ENCODE measurements at regions not wholly inside any gene's neighbourhood (a gene's known extent, or its start where the extent isn't known, plus 50 kb on each side); places are given as distances from the start of the nearest gene placed in this dataset.

DNA sequence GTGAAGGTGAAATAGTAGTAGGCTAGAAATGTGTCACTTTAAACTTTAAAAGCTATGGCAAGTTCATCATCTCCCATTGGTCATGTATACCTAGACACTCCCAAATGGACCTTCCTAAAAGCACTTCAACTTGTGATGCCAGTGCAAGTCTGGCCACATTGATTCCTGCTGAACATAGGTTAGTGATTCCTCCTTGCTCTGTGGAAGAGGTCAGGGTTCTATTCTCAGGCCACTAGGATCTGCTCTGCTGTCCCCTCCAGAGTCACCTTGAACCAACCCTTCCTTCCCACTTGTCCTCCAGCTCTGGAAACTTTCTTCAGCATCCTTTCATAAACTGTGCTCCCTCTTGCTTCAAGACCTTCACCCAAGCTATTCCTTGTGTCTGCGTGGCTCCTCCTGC lies 301.7 kb downstream of the RPLP1 start:
- H3K9ac ChIP-seq (ENCODE audit: low read length in 5 of 5): no peak overlapping the region
- H3K9me3 ChIP-seq (ENCODE audit: control insufficient read depth in 5 of 5, low read length in 5 of 5): peaks cover 0 to 3% (median 0%) of the 10 kb centered on the region in 5 donors
- H3K36me3 ChIP-seq (ENCODE audit: control insufficient read depth in 5 of 5, insufficient read depth in 5 of 5, low read length in 5 of 5): no peaks in the 10 kb centered on the region
- peaks cover 0 to 5% (median 0%) of the 10 kb centered on the region in 5 donors for H3K27me3 ChIP-seq (ENCODE audit: control insufficient read depth in 5 of 5, insufficient read depth in 4 of 5, low read length in 5 of 5)
- peaks cover 0 to 15% (median 3%) of the 10 kb centered on the region in 5 donors for H3K4me1 ChIP-seq (ENCODE audit: control insufficient read depth in 5 of 5, insufficient read depth in 5 of 5, low read length in 5 of 5)
- no peak overlapping the region for H3K27ac ChIP-seq (ENCODE audit: low read depth, low read length)
- H3K4me3 ChIP-seq (ENCODE audit: low read depth in 1 of 5, low read length in 5 of 5): no peak overlapping the region

GRCh38 chr15:69755551-69756310 lies 303.1 kb downstream of the RPLP1 start:
- no peaks in the 10 kb centered on the region for H3K9me3 ChIP-seq (ENCODE audit: control insufficient read depth in 5 of 5, low read length in 5 of 5)

DNA sequence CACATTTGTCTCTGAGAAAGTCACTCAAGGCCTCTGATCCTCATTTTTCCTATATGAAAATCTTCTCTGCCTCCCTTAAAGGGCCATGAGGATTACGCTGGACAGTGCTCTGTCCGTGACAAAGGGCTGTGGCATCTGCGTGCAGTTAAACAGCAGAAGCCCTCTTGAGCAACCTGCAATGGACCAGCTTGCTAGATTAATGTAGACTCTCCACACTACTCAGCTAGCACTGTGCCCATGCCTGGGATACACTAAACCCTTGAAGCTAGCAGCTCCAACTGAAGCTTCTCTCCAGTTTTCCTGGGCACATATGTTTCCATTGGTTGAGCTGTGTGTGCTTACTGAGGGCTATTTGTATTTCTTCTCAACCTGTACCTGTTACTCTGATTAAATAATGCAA lies 303.8 kb downstream of the RPLP1 start:
- H3K4me3 ChIP-seq (ENCODE audit: low read depth in 1 of 5, low read length in 5 of 5): no peak overlapping the region
- no peak overlapping the region for H3K9ac ChIP-seq (ENCODE audit: low read length in 5 of 5)
- peaks cover 0 to 3% (median 0%) of the 10 kb centered on the region in 5 donors for H3K27me3 ChIP-seq (ENCODE audit: control insufficient read depth in 5 of 5, insufficient read depth in 4 of 5, low read length in 5 of 5)
- peaks cover 0 to 27% (median 13%) of the 10 kb centered on the region in 5 donors for H3K4me1 ChIP-seq (ENCODE audit: control insufficient read depth in 5 of 5, insufficient read depth in 5 of 5, low read length in 5 of 5)
- no peaks in the 10 kb centered on the region for H3K36me3 ChIP-seq (ENCODE audit: control insufficient read depth in 5 of 5, insufficient read depth in 5 of 5, low read length in 5 of 5)
- no peaks in the 10 kb centered on the region for H3K9me3 ChIP-seq (ENCODE audit: control insufficient read depth in 5 of 5, low read length in 5 of 5)
- H3K27ac ChIP-seq (ENCODE audit: low read depth, low read length): no peak overlapping the region

More at GRCh38 chr15:69755551-69756310, 303.1 kb downstream of the RPLP1 start:
- no peak overlapping the region for H3K9ac ChIP-seq (ENCODE audit: low read length in 5 of 5)
- peaks cover 0 to 22% (median 10%) of the 10 kb centered on the region in 5 donors for H3K4me1 ChIP-seq (ENCODE audit: control insufficient read depth in 5 of 5, insufficient read depth in 5 of 5, low read length in 5 of 5)
- peaks cover 0 to 5% (median 0%) of the 10 kb centered on the region in 5 donors for H3K27me3 ChIP-seq (ENCODE audit: control insufficient read depth in 5 of 5, insufficient read depth in 4 of 5, low read length in 5 of 5)
- no peak overlapping the region for H3K4me3 ChIP-seq (ENCODE audit: low read depth in 1 of 5, low read length in 5 of 5)
- H3K27ac ChIP-seq (ENCODE audit: low read depth, low read length): no peak overlapping the region
- no peaks in the 10 kb centered on the region for H3K36me3 ChIP-seq (ENCODE audit: control insufficient read depth in 5 of 5, insufficient read depth in 5 of 5, low read length in 5 of 5)

DNA sequence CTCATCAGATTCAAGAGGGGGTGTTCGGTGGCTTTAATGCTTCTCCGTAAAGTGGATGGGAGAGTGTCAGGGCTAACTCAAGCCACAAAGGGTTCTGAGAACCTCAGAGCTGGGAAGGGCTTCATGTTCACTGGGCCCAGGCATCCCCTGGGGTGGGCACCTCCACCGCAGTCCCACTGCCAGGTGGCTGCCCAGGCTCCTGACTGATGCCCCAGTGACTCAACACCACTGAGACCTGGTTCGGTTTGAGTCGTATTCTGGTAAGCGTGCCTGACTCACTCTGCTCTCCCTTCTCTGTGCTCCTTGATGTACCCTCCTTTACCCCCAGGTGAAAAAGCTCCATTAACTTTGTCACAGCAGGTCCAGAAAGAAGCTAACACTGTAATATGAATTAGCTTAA lies 304.6 kb downstream of the RPLP1 start:
- peaks cover 0 to 3% (median 0%) of the 10 kb centered on the region in 5 donors for H3K27me3 ChIP-seq (ENCODE audit: control insufficient read depth in 5 of 5, insufficient read depth in 4 of 5, low read length in 5 of 5)
- H3K36me3 ChIP-seq (ENCODE audit: control insufficient read depth in 5 of 5, insufficient read depth in 5 of 5, low read length in 5 of 5): no peaks in the 10 kb centered on the region
- H3K9me3 ChIP-seq (ENCODE audit: control insufficient read depth in 5 of 5, low read length in 5 of 5): no peaks in the 10 kb centered on the region
- no peak overlapping the region for H3K4me3 ChIP-seq (ENCODE audit: low read depth in 1 of 5, low read length in 5 of 5)
- H3K27ac ChIP-seq (ENCODE audit: low read depth, low read length): no peak overlapping the region
- peaks cover 0 to 27% (median 13%) of the 10 kb centered on the region in 5 donors for H3K4me1 ChIP-seq (ENCODE audit: control insufficient read depth in 5 of 5, insufficient read depth in 5 of 5, low read length in 5 of 5)
- H3K9ac ChIP-seq (ENCODE audit: low read length in 5 of 5): no peak overlapping the region

- peaks cover 0 to 27% (median 13%) of the 10 kb centered on the region in 5 donors for H3K4me1 ChIP-seq (ENCODE audit: control insufficient read depth in 5 of 5, insufficient read depth in 5 of 5, low read length in 5 of 5)
- H3K36me3 ChIP-seq (ENCODE audit: control insufficient read depth in 5 of 5, insufficient read depth in 5 of 5, low read length in 5 of 5): no peaks in the 10 kb centered on the region
- no peak overlapping the region for H3K4me3 ChIP-seq (ENCODE audit: low read depth in 1 of 5, low read length in 5 of 5)
- no peaks in the 10 kb centered on the region for H3K9me3 ChIP-seq (ENCODE audit: control insufficient read depth in 5 of 5, low read length in 5 of 5)
- H3K27me3 ChIP-seq (ENCODE audit: control insufficient read depth in 5 of 5, insufficient read depth in 4 of 5, low read length in 5 of 5): peaks cover 0 to 3% (median 0%) of the 10 kb centered on the region in 5 donors
- H3K27ac ChIP-seq (ENCODE audit: low read depth, low read length): no peak overlapping the region
- no peak overlapping the region for H3K9ac ChIP-seq (ENCODE audit: low read length in 5 of 5)
Observed at GRCh38 chr15:69758291-69758771, 305.7 kb downstream of the RPLP1 start.

GRCh38 chr15:69758810-69759790 lies 306.5 kb downstream of the RPLP1 start:
- no peak overlapping the region for H3K9ac ChIP-seq (ENCODE audit: low read length in 5 of 5)
- no peak overlapping the region for H3K4me3 ChIP-seq (ENCODE audit: low read depth in 1 of 5, low read length in 5 of 5)
- H3K27me3 ChIP-seq (ENCODE audit: control insufficient read depth in 5 of 5, insufficient read depth in 4 of 5, low read length in 5 of 5): peaks cover 0 to 3% (median 0%) of the 10 kb centered on the region in 5 donors
- no peaks in the 10 kb centered on the region for H3K9me3 ChIP-seq (ENCODE audit: control insufficient read depth in 5 of 5, low read length in 5 of 5)
- no peaks in the 10 kb centered on the region for H3K36me3 ChIP-seq (ENCODE audit: control insufficient read depth in 5 of 5, insufficient read depth in 5 of 5, low read length in 5 of 5)
- peaks cover 0 to 27% (median 13%) of the 10 kb centered on the region in 5 donors for H3K4me1 ChIP-seq (ENCODE audit: control insufficient read depth in 5 of 5, insufficient read depth in 5 of 5, low read length in 5 of 5)
- H3K27ac ChIP-seq (ENCODE audit: low read depth, low read length): no peak overlapping the region

DNA sequence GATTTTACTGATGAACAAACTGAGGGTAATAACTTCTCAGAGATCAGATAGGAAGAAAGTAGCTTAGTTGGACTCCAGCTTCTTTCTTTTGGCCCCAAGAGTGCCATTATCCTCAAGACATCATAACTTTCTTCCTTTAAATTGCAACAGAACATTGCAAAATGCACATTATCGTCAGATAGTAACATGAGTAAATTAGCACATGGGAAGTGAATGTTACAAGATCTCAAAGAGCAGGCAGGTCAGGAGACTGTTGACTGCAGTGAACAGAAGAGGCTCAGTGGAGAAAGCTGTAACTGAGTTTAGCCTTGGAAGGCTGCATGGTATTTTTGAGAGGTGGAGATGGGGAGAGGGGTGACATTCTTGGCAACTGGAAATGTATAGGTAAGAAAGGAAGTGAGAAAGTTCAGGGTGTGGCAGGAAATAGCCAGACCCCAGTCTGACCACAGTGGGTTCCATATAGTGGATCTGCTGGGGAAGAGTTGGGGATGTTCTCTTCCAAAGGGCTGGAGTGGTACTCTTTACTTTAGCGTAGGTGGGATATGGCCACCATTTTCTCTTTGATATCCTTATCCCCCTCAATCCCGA lies 307.7 kb downstream of the RPLP1 start:
- Histone ChIP-seq H3K9me3 (ENCODE audit: control insufficient read depth in 5 of 5, low read length in 5 of 5) (no peaks in the 10 kb centered on the region), H3K9ac (ENCODE audit: low read length in 5 of 5) (no peak overlapping the region), H3K36me3 (ENCODE audit: control insufficient read depth in 5 of 5, insufficient read depth in 5 of 5, low read length in 5 of 5) (no peaks in the 10 kb centered on the region), H3K27me3 (ENCODE audit: control insufficient read depth in 5 of 5, insufficient read depth in 4 of 5, low read length in 5 of 5) (peaks cover 0 to 3% (median 0%) of the 10 kb centered on the region in 5 donors), H3K4me3 (ENCODE audit: low read depth in 1 of 5, low read length in 5 of 5) (no peak overlapping the region), H3K27ac (ENCODE audit: low read depth, low read length) (no peak overlapping the region), H3K4me1 (ENCODE audit: control insufficient read depth in 5 of 5, insufficient read depth in 5 of 5, low read length in 5 of 5) (peaks cover 0 to 24% (median 13%) of the 10 kb centered on the region in 5 donors)

DNA sequence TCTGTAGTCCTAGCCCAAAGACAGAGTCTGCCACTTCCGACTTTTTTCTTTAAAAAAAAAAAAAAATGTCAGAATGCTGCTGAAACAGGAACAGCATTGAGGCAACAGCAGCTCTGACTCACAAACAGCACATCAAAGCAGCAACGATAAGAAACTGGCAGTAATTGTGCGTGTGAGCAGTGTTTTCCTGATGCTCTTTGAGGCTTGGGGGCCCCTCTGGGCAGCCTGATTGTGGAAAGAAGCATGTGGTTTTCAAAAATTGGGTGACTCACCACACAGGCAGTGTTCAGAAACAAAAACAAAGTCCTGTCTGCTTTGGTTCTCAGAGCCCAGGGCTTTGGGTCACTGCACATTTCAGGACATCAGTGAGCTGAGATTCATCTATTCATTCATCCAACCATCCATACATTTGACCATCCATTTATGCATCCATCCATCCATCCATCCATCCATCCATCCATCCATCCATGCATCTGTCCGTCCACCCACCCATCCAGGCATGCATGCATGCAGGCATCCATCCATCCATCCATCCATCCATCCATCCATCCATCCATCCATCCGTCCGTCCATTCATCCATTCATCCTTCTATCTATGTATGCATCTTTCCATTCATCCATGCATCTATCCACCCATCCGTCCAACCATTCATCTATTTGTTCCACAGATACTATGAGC lies 308.4 kb downstream of the RPLP1 start:
- Histone ChIP-seq H3K27ac (ENCODE audit: low read depth, low read length) (no peak overlapping the region), H3K9ac (ENCODE audit: low read length in 5 of 5) (no peak overlapping the region), H3K36me3 (ENCODE audit: control insufficient read depth in 5 of 5, insufficient read depth in 5 of 5, low read length in 5 of 5) (no peaks in the 10 kb centered on the region), H3K4me1 (ENCODE audit: control insufficient read depth in 5 of 5, insufficient read depth in 5 of 5, low read length in 5 of 5) (peaks cover 0 to 24% (median 13%) of the 10 kb centered on the region in 5 donors), H3K27me3 (ENCODE audit: control insufficient read depth in 5 of 5, insufficient read depth in 4 of 5, low read length in 5 of 5) (peaks cover 0 to 3% (median 0%) of the 10 kb centered on the region in 5 donors), H3K4me3 (ENCODE audit: low read depth in 1 of 5, low read length in 5 of 5) (no peak overlapping the region), H3K9me3 (ENCODE audit: control insufficient read depth in 5 of 5, low read length in 5 of 5) (no peaks in the 10 kb centered on the region)
